Upper lobe of right lung (tissue), 1 donor: ENCODE measurements at regions not wholly inside any gene's neighbourhood (a gene's known extent, or its start where the extent isn't known, plus 50 kb on each side); places are given as distances from the start of the nearest gene placed in this dataset.

Experiments
- ATAC-seq: fragments of 200-7000 bp; cut with Tn5 transposase; one replicate; pipeline ENCODE4 v1.9.1; 2020; ENCODE audit warnings: mild to moderate bottlenecking, moderate library complexity
- DNase-seq: peaks from one replicate; pipeline ENCODE4 v3.0.0-alpha.2; 2020
- H3K27ac ChIP-seq: fragments of 200-600 bp; one replicate; pipeline ENCODE4 v1.8.0; 2022
- H3K27me3 ChIP-seq: fragments of 200-600 bp; one replicate; pipeline ENCODE4 v1.8.0; 2022; ENCODE audit warnings: mild to moderate bottlenecking
- H3K36me3 ChIP-seq: fragments of 200-600 bp; one replicate; pipeline ENCODE4 v1.8.0; 2022
- H3K4me1 ChIP-seq: fragments of 200-600 bp; one replicate; pipeline ENCODE4 v1.8.0; 2022
- H3K4me3 ChIP-seq: fragments of 200-600 bp; one replicate; pipeline ENCODE4 v1.8.0; 2022; ENCODE audit warnings: mild to moderate bottlenecking
- H3K9me3 ChIP-seq: fragments of 200-600 bp; one replicate; pipeline ENCODE4 v1.8.0; 2022
- intact Hi-C: fragments of 100-400 bp; cut with DNase I; formaldehyde crosslinking; loops from one replicate; pipeline ENCODE4 v1.11.0; 2022
- TF ChIP-seq, protein P1 (sequence below): fragments of 200-600 bp; IDR thresholded peaks from one replicate; pipeline ENCODE4 v1.8.0; 2022; ENCODE audit warnings: antibody characterized with exemption
- donor health status: DM: no; HTN: yes; CAD: no; lungs with severe emphysema.

- Histone ChIP-seq H3K27ac (no peak overlapping the region), H3K4me3 (no peak overlapping the region), H3K27me3 (no peaks in the 10 kb centered on the region), H3K4me1 (no peaks in the 10 kb centered on the region), H3K9me3 (no peaks in the 10 kb centered on the region), H3K36me3 (no peaks in the 10 kb centered on the region)
- TF ChIP-seq, protein P1, sequence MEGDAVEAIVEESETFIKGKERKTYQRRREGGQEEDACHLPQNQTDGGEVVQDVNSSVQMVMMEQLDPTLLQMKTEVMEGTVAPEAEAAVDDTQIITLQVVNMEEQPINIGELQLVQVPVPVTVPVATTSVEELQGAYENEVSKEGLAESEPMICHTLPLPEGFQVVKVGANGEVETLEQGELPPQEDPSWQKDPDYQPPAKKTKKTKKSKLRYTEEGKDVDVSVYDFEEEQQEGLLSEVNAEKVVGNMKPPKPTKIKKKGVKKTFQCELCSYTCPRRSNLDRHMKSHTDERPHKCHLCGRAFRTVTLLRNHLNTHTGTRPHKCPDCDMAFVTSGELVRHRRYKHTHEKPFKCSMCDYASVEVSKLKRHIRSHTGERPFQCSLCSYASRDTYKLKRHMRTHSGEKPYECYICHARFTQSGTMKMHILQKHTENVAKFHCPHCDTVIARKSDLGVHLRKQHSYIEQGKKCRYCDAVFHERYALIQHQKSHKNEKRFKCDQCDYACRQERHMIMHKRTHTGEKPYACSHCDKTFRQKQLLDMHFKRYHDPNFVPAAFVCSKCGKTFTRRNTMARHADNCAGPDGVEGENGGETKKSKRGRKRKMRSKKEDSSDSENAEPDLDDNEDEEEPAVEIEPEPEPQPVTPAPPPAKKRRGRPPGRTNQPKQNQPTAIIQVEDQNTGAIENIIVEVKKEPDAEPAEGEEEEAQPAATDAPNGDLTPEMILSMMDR, result no peak
- ATAC-seq, result peak; percentile 42
- no peak for DNase-seq
- intact Hi-C loops, result loop anchor here (5.0 kb wide), 1 partner anchor 79 kb away; no protein-coding TSS in a partner anchor
These were observed 85.6 kb upstream of the CPEB2 start for GRCh38 chr4:14916554-14917297.

- DNase-seq (no peak), ATAC-seq (no peak)
- H3K4me1 ChIP-seq, result no peaks in the 10 kb centered on the region
- TF ChIP-seq, protein P1, result no peak
- H3K4me3 ChIP-seq, result no peak overlapping the region
- no peaks in the 10 kb centered on the region for H3K9me3 ChIP-seq
- intact Hi-C loops, result loop anchor here (5.0 kb wide), 1 partner anchor 80 kb away; no protein-coding TSS in a partner anchor
- no peaks in the 10 kb centered on the region for H3K36me3 ChIP-seq
- H3K27me3 ChIP-seq, result no peaks in the 10 kb centered on the region
- no peak overlapping the region for H3K27ac ChIP-seq
These were observed 85.0 kb upstream of the CPEB2 start for GRCh38 chr4:14917298-14917633.

DNA sequence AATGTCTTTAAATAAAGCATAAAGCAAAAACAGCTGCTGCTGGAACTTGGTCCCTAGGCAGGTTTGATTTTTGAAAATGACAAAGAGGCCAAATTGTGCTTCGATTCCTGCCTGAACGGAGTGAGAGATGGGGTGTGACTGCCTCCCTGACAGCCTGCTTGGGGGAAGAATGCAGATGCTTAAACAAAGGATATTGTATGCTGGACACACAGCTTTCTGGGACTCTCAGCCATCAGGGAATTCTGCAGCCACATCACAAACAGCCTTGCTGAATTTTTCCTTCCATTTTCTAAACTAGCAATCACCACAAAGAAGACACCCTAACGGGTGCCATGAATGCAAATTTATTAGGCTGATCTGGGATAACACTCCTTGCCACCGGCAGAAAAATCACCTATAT, 83.9 kb upstream of the CPEB2 start:
- intact Hi-C loops, result loop anchor here (5.0 kb wide), 1 partner anchor 81 kb away; no protein-coding TSS in a partner anchor
- ATAC-seq (no peak), DNase-seq (no peak)

DNA sequence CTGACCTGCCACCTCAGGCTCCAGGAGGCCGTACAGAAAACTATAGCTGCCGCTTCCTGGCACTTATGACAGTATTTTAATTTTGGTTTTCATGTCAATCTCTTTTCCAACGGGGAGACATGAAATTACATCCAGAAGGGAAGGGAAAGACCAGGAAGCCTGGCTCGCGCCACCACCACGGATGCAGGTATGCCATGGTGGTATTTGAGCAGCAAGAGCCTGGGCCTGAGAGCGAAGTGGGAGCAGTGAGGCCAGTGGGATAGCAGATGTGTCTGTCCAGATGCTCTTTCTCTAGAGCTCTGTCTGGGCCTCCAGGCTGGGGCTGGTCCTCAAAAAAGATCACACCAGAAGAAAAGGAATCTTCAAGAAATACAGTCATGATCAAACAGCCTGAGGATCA, 82.5 kb upstream of the CPEB2 start:
- intact Hi-C loops, result loop anchor here (5.0 kb wide), 1 partner anchor 82 kb away; no protein-coding TSS in a partner anchor
- no peaks in the 10 kb centered on the region for H3K27me3 ChIP-seq

More for the DNA sequence above, 83.9 kb upstream of the CPEB2 start:
- Histone ChIP-seq H3K4me1 (no peaks in the 10 kb centered on the region), H3K36me3 (no peaks in the 10 kb centered on the region), H3K4me3 (no peak overlapping the region), H3K9me3 (no peaks in the 10 kb centered on the region), H3K27me3 (no peaks in the 10 kb centered on the region), H3K27ac (no peak overlapping the region)
- TF ChIP-seq, protein P1, result no peak

DNA sequence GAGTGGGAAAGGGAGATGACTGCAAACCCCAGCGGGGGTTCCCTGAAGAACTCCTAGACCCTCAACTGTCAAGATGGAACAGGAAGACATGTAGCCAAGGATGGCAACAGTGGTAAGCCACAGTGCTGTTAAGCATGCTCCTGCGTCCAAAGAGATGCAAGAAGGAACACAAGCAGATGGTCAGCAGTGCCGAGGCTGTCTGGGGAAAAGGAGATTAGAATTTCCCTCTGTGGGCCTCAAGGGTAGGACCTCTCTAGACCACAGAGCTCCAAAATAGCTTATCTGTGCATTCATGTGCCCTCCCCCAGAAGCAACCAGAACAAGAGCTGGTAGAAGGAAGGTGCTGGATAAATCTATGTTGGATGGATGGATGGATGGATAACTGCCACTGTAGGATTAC, 82.0 kb upstream of the CPEB2 start:
- no peak for DNase-seq
- Histone ChIP-seq H3K4me1 (no peaks in the 10 kb centered on the region), H3K9me3 (no peaks in the 10 kb centered on the region), H3K27ac (no peak overlapping the region), H3K27me3 (no peaks in the 10 kb centered on the region), H3K36me3 (no peaks in the 10 kb centered on the region), H3K4me3 (no peak overlapping the region)
- intact Hi-C loops, result no loop called here
- TF ChIP-seq, protein P1, result no peak
- ATAC-seq, result no peak

More for the DNA sequence above, 82.5 kb upstream of the CPEB2 start:
- TF ChIP-seq, protein P1, result no peak
- Histone ChIP-seq H3K4me1 (no peaks in the 10 kb centered on the region), H3K9me3 (no peaks in the 10 kb centered on the region), H3K4me3 (no peak overlapping the region), H3K27ac (no peak overlapping the region), H3K36me3 (no peaks in the 10 kb centered on the region)
- DNase-seq (no peak), ATAC-seq (no peak)
